Naive thymus-derived CD8-positive, alpha-beta T cell (primary cell): ENCODE measurements at regions not wholly inside any gene's neighbourhood (a gene's known extent, or its start where the extent isn't known, plus 50 kb on each side); places are given as distances from the start of the nearest gene placed in this dataset.
"Not testable (repeated sequence)": the region's sequence is repeated elsewhere in the genome, so short reads cannot be mapped to it uniquely, and the experiment has no call there.

Experiments used
- ATAC-seq, 2 donors: fragments of 150-1000 bp; cut with Tn5 transposase in 1 of 2; sonication (Bioruptor Pico), chemical (Tn5 transposase) in 1 of 2; 1 replicate in 1 of 2; 2 replicates in 1 of 2; pipeline ENCODE4 v1.10.0; 2021; ENCODE audit warnings: mild to moderate bottlenecking in 2 of 2, moderate library complexity in 2 of 2
- POLR2A ChIA-PET: fragments of 350-600 bp; sonication (Branson Sonifier 250); formaldehyde crosslinking; loops from one replicate; lab custom pipeline; 2021; ENCODE audit warnings: antibody characterized with exemption; lab: Charles Lee
- DNase-seq, 10 donors: peaks; one replicate each; pipeline versions ENCODE4 v3.0.0 to v3.0.0-alpha.2; 2020 to 2022
- H3K27ac Mint-ChIP-seq, 10 donors: one replicate each; pipeline ENCODE4 v1.8.0; 2020 to 2022; ENCODE audit warnings: mild to moderate bottlenecking in 10 of 10, mixed read lengths in 10 of 10, moderate library complexity in 4 of 10, inconsistent platforms in 1 of 10
- H3K27me3 Mint-ChIP-seq, 5 donors: one replicate each; pipeline ENCODE4 v1.8.0; 2021 to 2022; ENCODE audit warnings: mixed read lengths in 5 of 5
- H3K36me3 Mint-ChIP-seq, 3 donors: one replicate each; pipeline ENCODE4 v1.8.0; 2020 to 2022; ENCODE audit warnings: mixed read lengths in 3 of 3, mild to moderate bottlenecking in 2 of 3, inconsistent platforms in 1 of 3
- H3K4me1 Mint-ChIP-seq, 4 donors: one replicate each; pipeline ENCODE4 v1.8.0; 2021 to 2022; ENCODE audit warnings: mixed read lengths in 4 of 4
- H3K4me3 Mint-ChIP-seq, 10 donors: one replicate each; pipeline ENCODE4 v1.8.0; 2020 to 2022; ENCODE audit warnings: mild to moderate bottlenecking in 10 of 10, mixed read lengths in 10 of 10, moderate library complexity in 6 of 10, inconsistent platforms in 1 of 10
- H3K9me3 Mint-ChIP-seq, 9 donors: one replicate each; pipeline ENCODE4 v1.8.0; 2020 to 2022; ENCODE audit warnings: mixed read lengths in 9 of 9, mild to moderate bottlenecking in 3 of 9, inconsistent platforms in 1 of 9, moderate library complexity in 1 of 9

DNA sequence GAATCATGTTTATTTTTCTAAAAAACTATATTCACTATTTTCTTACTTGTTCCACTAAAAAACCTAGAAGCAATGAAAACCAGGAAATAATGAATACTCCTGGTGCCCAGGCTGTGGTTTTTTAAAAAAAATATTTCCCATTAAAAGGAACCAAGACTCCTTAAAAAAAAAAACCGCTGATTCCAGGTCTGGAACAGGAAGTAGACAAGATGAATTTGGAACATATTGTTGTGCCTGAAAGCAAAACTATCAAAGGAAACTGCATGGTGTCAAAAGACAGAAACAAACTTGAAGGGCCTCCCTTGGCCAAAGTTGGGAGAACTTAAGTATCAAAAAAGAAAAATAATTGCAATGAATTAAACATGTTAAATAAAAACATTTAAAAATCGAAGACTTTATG, 245.3 kb upstream of the P2RY1 start:
- Mint-ChIP-seq H3K27me3 (peaks cover 0 to 9% (median 2%) of the 10 kb centered on the region in 5 donors), H3K4me1 (peaks cover 0 to 4% (median under 1%) of the 10 kb centered on the region in 4 donors), H3K36me3 (no peaks in the 10 kb centered on the region), H3K9me3 (no peaks in the 10 kb centered on the region), H3K27ac (no peak overlapping the region), H3K4me3 (no peak overlapping the region)
- ATAC-seq (no peak), DNase-seq (no peak)
- POLR2A ChIA-PET, result no interaction called here

DNA sequence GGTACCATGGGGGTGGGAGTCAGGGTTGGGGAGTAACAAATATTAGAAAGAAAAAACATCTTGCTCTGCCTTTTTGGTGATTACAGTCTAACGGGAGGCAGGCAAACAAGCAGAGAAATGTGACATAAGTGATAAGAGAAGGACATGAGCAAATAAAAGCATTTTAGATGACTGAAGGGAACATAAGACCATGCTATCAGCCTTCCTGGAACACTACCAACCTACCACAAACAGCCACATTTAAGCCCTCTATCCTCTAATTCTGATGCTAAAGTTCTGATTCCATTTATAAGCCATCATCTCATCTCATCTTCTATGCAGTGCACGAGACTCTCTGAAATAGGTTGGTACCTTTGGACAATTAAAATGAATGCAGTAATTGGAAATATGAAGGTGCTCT, 243.4 kb upstream of the P2RY1 start:
- DNase-seq, result no peak
- Mint-ChIP-seq H3K4me3 (no peak overlapping the region), H3K27me3 (peaks cover 0 to 5% (median 0%) of the 10 kb centered on the region in 5 donors), H3K27ac (no peak overlapping the region), H3K9me3 (no peaks in the 10 kb centered on the region), H3K4me1 (peaks cover 3 to 11% (median 7%) of the 10 kb centered on the region in 4 donors), H3K36me3 (no peaks in the 10 kb centered on the region)
- no peak for ATAC-seq
- POLR2A ChIA-PET, result no interaction called here

DNA sequence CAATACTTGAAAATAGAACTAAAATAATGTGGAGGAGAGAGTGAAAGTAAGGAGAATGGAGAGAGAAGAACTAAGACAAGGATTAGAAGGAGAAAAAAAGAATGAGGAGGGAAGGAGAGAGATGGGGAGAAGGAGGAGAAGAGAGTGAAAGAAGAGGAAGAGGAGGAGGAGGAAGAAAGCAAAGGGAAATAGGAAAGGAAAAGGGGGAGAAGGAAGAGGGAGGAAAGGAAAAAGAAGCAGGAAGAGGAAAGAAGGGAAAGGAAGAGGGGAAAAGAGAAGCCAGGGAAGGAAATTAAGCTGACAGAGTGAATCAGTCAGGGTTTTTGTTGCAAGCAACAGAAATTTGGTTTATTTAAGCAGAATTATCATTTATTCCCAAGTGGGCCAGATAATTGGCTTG, 241.7 kb upstream of the P2RY1 start:
- no peak for ATAC-seq
- H3K36me3 Mint-ChIP-seq, result no peaks in the 10 kb centered on the region
- no peak for DNase-seq
- no peaks in the 10 kb centered on the region for H3K9me3 Mint-ChIP-seq
- POLR2A ChIA-PET, result no interaction called here
- no peaks in the 10 kb centered on the region for H3K27me3 Mint-ChIP-seq
- peaks cover 12 to 21% (median 16%) of the 10 kb centered on the region in 4 donors for H3K4me1 Mint-ChIP-seq
- H3K27ac Mint-ChIP-seq, result peak overlapping the region in 3 of 10 donors; percentile 5 to 43 (median 9)
- H3K4me3 Mint-ChIP-seq, result no peak overlapping the region

- H3K27me3 Mint-ChIP-seq, result no peaks in the 10 kb centered on the region
- DNase-seq, result peak in 5 of 10 donors; percentile 1 to 36 (median 8)
Measured at GRCh38 chr3:152595975-152596821, 238.7 kb upstream of the P2RY1 start.

GRCh38 chr3:152596832-152597231, 238.1 kb upstream of the P2RY1 start:
- H3K4me3 Mint-ChIP-seq, result peak overlapping the region in 4 of 10 donors; percentile 2 to 55 (median 13)

More at GRCh38 chr3:152595975-152596821, 238.7 kb upstream of the P2RY1 start:
- ATAC-seq, result peak; percentile 70 to 83
- no peaks in the 10 kb centered on the region for H3K36me3 Mint-ChIP-seq
- H3K4me1 Mint-ChIP-seq, result peaks cover 12 to 21% (median 17%) of the 10 kb centered on the region in 4 donors
- POLR2A ChIA-PET, result no interaction called here
- H3K9me3 Mint-ChIP-seq, result peaks cover 0 to 2% (median 0%) of the 10 kb centered on the region in 9 donors
- peak overlapping the region; percentile 50 to 95 (median 86) for H3K27ac Mint-ChIP-seq
- peak overlapping the region; percentile 2 to 72 (median 50) for H3K4me3 Mint-ChIP-seq

GRCh38 chr3:152606146-152606545, 228.8 kb upstream of the P2RY1 start:
- no peak overlapping the region for H3K4me3 Mint-ChIP-seq

More at GRCh38 chr3:152596832-152597231, 238.1 kb upstream of the P2RY1 start:
- ATAC-seq, POLR2A ChIA-PET, H3K36me3 Mint-ChIP-seq, H3K9me3 Mint-ChIP-seq, H3K27me3 Mint-ChIP-seq, DNase-seq: not testable (repeated sequence)
- Mint-ChIP-seq H3K27ac (peak overlapping the region in 6 of 10 donors; percentile 53 to 95 (median 86)), H3K4me1 (peaks cover 12 to 21% (median 17%) of the 10 kb centered on the region in 4 donors)

GRCh38 chr3:152607179-152607578, 227.8 kb upstream of the P2RY1 start:
- Mint-ChIP-seq H3K27ac (no peak overlapping the region), H3K4me1 (no peaks in the 10 kb centered on the region), H3K4me3 (no peak overlapping the region), H3K36me3 (peaks cover 0 to 7% (median 3%) of the 10 kb centered on the region in 3 donors), H3K27me3 (peaks cover 0 to 3% (median 0%) of the 10 kb centered on the region in 5 donors), H3K9me3 (peaks cover 0 to 14% (median 7%) of the 10 kb centered on the region in 9 donors)
- ATAC-seq (no peak), DNase-seq (no peak)
- POLR2A ChIA-PET, result no interaction called here

More at GRCh38 chr3:152606146-152606545, 228.8 kb upstream of the P2RY1 start:
- POLR2A ChIA-PET, result no interaction called here
- peaks cover 0 to 7% (median 3%) of the 10 kb centered on the region in 3 donors for H3K36me3 Mint-ChIP-seq
- DNase-seq (no peak), ATAC-seq (no peak)
- no peak overlapping the region for H3K27ac Mint-ChIP-seq
- no peaks in the 10 kb centered on the region for H3K4me1 Mint-ChIP-seq
- H3K27me3 Mint-ChIP-seq, result peaks cover 0 to 2% (median 0%) of the 10 kb centered on the region in 5 donors
- H3K9me3 Mint-ChIP-seq, result peaks cover 0 to 14% (median 7%) of the 10 kb centered on the region in 9 donors

DNA sequence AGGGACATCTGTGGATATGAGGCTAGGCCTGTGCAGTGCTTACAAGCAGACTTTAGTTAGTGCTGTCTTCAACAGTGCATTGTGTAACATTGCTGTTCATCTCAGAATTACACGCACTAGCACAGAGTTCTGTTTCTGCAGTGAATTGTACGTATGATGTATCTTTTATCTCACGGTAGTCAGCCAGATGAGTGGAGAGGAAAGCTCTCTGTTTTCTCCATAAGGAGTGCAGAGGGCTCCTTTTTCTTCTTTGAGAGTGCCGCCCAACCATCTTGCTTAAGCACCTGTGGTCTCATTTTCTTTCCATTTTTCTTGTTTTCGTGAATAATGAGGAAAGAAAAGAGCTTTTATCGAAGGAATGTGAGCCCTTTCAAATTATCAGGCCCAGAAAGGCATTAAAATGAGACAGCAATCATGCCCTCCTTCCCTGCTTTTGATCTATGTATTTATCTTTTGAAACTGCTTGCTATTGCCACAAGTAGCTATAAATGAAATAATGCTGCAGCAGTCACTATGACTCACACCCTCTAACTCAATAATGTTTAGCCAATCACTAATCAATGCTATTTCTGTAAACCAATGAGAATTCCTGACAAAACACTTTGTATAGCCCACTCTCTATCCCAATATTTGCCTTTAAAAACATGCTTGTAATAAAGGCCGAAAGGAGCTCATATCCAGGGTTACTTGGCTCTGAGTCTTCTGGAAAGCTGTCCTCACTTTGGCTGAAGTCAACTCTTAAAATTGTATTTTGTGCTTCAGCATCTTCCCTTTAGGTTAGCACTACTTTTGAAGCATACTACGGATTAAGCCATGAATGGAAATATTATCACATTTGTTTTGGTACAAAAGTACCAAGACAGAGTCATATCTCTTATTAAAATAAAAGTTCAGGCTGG, 226.0 kb upstream of the P2RY1 start:
- Mint-ChIP-seq H3K4me3 (no peak overlapping the region), H3K9me3 (peaks cover 0 to 9% (median 5%) of the 10 kb centered on the region in 9 donors), H3K4me1 (no peaks in the 10 kb centered on the region), H3K27me3 (peaks cover 0 to 4% (median 0%) of the 10 kb centered on the region in 5 donors), H3K27ac (no peak overlapping the region), H3K36me3 (peaks cover 0 to 7% (median 3%) of the 10 kb centered on the region in 3 donors)
- DNase-seq (no peak), ATAC-seq (no peak)
- POLR2A ChIA-PET, result no interaction called here

DNA sequence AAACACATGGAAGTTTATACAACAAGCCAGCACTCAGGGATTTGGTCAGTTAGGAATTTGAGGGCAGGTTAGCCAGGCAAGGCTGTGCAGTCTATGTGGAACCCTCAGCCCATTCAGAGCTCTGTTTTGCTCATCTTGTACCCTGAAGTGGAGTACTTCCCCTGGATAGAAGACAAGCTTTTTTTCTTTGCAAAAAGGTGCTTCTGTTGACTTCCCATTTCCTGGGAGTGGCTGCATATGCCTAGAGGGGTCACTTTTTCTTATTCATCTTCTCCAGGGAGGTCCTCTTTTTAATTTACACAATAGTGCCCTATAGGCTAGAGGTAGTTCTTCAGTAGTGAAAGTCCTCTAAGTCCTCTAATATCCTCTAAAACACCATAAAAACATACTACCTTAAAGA, 225.0 kb upstream of the P2RY1 start:
- Mint-ChIP-seq H3K27ac (no peak overlapping the region), H3K4me3 (no peak overlapping the region), H3K4me1 (no peaks in the 10 kb centered on the region), H3K9me3 (peaks cover 0 to 3% (median 0%) of the 10 kb centered on the region in 9 donors), H3K36me3 (peaks cover 0 to under 1% (median 0%) of the 10 kb centered on the region in 3 donors), H3K27me3 (peaks cover 0 to 4% (median 0%) of the 10 kb centered on the region in 5 donors)
- POLR2A ChIA-PET, result no interaction called here
- DNase-seq (no peak), ATAC-seq (no peak)

DNA sequence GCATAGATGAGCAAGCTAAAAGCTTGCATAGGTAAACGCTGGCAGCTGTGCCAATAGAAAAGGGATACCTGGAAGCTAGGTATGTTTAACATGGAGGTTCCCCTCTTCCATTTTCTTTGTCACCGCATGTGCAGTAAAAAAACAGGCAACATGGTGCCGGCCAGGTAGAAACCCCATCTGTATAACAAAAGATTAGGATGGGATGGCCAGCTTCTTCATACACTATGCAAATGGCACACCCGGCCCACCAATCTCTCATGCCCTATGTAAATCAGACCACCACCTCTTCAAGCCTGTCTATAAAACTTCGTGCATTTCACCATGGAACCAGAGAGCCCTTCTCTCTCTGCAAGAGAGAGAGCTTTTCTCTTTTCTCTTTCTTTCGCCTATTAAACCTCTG, 224.3 kb upstream of the P2RY1 start:
- peaks cover 0 to 4% (median 0%) of the 10 kb centered on the region in 5 donors for H3K27me3 Mint-ChIP-seq
- no peak for ATAC-seq
- no peak overlapping the region for H3K27ac Mint-ChIP-seq
- no peaks in the 10 kb centered on the region for H3K36me3 Mint-ChIP-seq
- H3K9me3 Mint-ChIP-seq, result peaks cover 0 to 2% (median 0%) of the 10 kb centered on the region in 9 donors
- POLR2A ChIA-PET, result no interaction called here
- no peaks in the 10 kb centered on the region for H3K4me1 Mint-ChIP-seq
- DNase-seq, result no peak
- no peak overlapping the region for H3K4me3 Mint-ChIP-seq

GRCh38 chr3:152611905-152612304, 223.0 kb upstream of the P2RY1 start:
- POLR2A ChIA-PET, result no interaction called here

GRCh38 chr3:152613851-152614250, 221.1 kb upstream of the P2RY1 start:
- Mint-ChIP-seq H3K4me1 (no peaks in the 10 kb centered on the region), H3K4me3 (no peak overlapping the region), H3K27me3 (peaks cover 0 to 6% (median 0%) of the 10 kb centered on the region in 5 donors), H3K9me3 (peaks cover 0 to 4% (median 0%) of the 10 kb centered on the region in 9 donors), H3K36me3 (no peaks in the 10 kb centered on the region), H3K27ac (no peak overlapping the region)
- POLR2A ChIA-PET, result no interaction called here
- ATAC-seq, result no peak
- no peak for DNase-seq

More at GRCh38 chr3:152611905-152612304, 223.0 kb upstream of the P2RY1 start:
- Mint-ChIP-seq H3K27ac (no peak overlapping the region), H3K36me3 (no peaks in the 10 kb centered on the region), H3K27me3 (peaks cover 0 to 5% (median 0%) of the 10 kb centered on the region in 5 donors), H3K9me3 (peaks cover 0 to 4% (median 0%) of the 10 kb centered on the region in 9 donors), H3K4me1 (no peaks in the 10 kb centered on the region), H3K4me3 (no peak overlapping the region)
- ATAC-seq, result no peak
- DNase-seq, result no peak
